GM19438 (cell line): ENCODE measurements at regions not wholly inside any gene's neighbourhood (a gene's known extent, or its start where the extent isn't known, plus 50 kb on each side); places are given as distances from the start of the nearest gene placed in this dataset.
"Not testable (repeated sequence)": the region's sequence is repeated elsewhere in the genome, so short reads cannot be mapped to it uniquely, and the experiment has no call there.

Source experiments
- ATAC-seq: cut with Tn5 transposase; IDR thresholded peaks from one replicate; pipeline ENCODE4 v1.9.1; 2021; ENCODE audit warnings: low read depth; ENCODE audit not compliant: unreplicated experiment

GRCh38 chr1:112092656-112093371 is 103.3 kb upstream of the KCND3 start:
- ATAC-seq, result no peak

GRCh38 chr1:112093372-112093694 is 103.9 kb upstream of the KCND3 start:
- ATAC-seq, result no peak

GRCh38 chr1:112099979-112100378 is 110.5 kb upstream of the KCND3 start:
- ATAC-seq, result no peak

- ATAC-seq, result no peak
These were observed 116.1 kb upstream of the KCND3 start for GRCh38 chr1:112105557-112105956.

- ATAC-seq, result no peak
These were observed 120.6 kb upstream of the KCND3 start for GRCh38 chr1:112110031-112110430.

GRCh38 chr1:112111734-112112133 is 122.3 kb upstream of the KCND3 start:
- no peak for ATAC-seq

- no peak for ATAC-seq
These were observed 125.1 kb upstream of the KCND3 start for GRCh38 chr1:112114540-112114939.

- ATAC-seq, result no peak
These were observed 137.1 kb upstream of the KCND3 start for GRCh38 chr1:112126598-112126997.

GRCh38 chr1:112127606-112128005 is 138.1 kb upstream of the KCND3 start:
- not testable (repeated sequence) for ATAC-seq

- ATAC-seq, result no peak
These were observed 144.0 kb upstream of the KCND3 start for GRCh38 chr1:112133487-112133886.

GRCh38 chr1:112140743-112141142 is 151.3 kb upstream of the KCND3 start:
- no peak for ATAC-seq

GRCh38 chr1:112141301-112141700 is 151.8 kb upstream of the KCND3 start:
- no peak for ATAC-seq

- ATAC-seq, result no peak
These were observed 152.5 kb upstream of the KCND3 start for GRCh38 chr1:112141923-112142322.

GRCh38 chr1:112143871-112144441 is 154.5 kb upstream of the KCND3 start:
- ATAC-seq, result no peak

GRCh38 chr1:112144733-112145426 is 155.4 kb upstream of the KCND3 start:
- ATAC-seq, result no peak

GRCh38 chr1:112146201-112146715 is 156.8 kb upstream of the KCND3 start:
- ATAC-seq, result no peak

- not testable (repeated sequence) for ATAC-seq
These were observed 170.7 kb upstream of the KCND3 start for GRCh38 chr1:112160214-112160613.

GRCh38 chr1:112165375-112165774 is 175.9 kb upstream of the KCND3 start:
- no peak for ATAC-seq

GRCh38 chr1:112169517-112169916 is 180.0 kb upstream of the KCND3 start:
- no peak for ATAC-seq

- ATAC-seq, result no peak
These were observed 182.9 kb upstream of the KCND3 start for GRCh38 chr1:112172294-112172882.

- no peak for ATAC-seq
These were observed 187.8 kb upstream of the KCND3 start for GRCh38 chr1:112177314-112177713.
